Sigmoid colon (tissue), 4 donors: ENCODE measurements at regions not wholly inside any gene's neighbourhood (a gene's known extent, or its start where the extent isn't known, plus 50 kb on each side); places are given as distances from the start of the nearest gene placed in this dataset.

Experiments used
- EP300 ChIP-seq, 4 donors: sonication (generic); formaldehyde crosslinking; IDR thresholded peaks; one replicate each; pipeline ENCODE4 v1.6.1; 2017; ENCODE audit warnings: antibody characterized with exemption in 4 of 4
- POLR2A ChIP-seq, 2 donors: fragments of 450-650 bp; IDR thresholded peaks; one replicate each; pipeline ENCODE4 v1.6.1; 2016; ENCODE audit warnings: antibody characterized with exemption in 2 of 2, mild to moderate bottlenecking in 2 of 2, moderate library complexity in 2 of 2
- POLR2AphosphoS5 ChIP-seq, 4 donors: sonication (generic); formaldehyde crosslinking; IDR thresholded peaks; one replicate each; pipeline ENCODE4 v1.6.1; 2017; ENCODE audit warnings: antibody characterized with exemption in 4 of 4
- TF ChIP-seq, protein P1 (sequence below), 4 experiments: fragments of 450-650 bp in 3 of 4; fragments of 200-600 bp in 1 of 4; IDR thresholded peaks; one replicate each; pipeline ENCODE4 v1.5.1; 2016 to 2019; ENCODE audit warnings: antibody characterized with exemption in 4 of 4, mild to moderate bottlenecking in 3 of 4, moderate library complexity in 2 of 4

- TF ChIP-seq, protein P1, sequence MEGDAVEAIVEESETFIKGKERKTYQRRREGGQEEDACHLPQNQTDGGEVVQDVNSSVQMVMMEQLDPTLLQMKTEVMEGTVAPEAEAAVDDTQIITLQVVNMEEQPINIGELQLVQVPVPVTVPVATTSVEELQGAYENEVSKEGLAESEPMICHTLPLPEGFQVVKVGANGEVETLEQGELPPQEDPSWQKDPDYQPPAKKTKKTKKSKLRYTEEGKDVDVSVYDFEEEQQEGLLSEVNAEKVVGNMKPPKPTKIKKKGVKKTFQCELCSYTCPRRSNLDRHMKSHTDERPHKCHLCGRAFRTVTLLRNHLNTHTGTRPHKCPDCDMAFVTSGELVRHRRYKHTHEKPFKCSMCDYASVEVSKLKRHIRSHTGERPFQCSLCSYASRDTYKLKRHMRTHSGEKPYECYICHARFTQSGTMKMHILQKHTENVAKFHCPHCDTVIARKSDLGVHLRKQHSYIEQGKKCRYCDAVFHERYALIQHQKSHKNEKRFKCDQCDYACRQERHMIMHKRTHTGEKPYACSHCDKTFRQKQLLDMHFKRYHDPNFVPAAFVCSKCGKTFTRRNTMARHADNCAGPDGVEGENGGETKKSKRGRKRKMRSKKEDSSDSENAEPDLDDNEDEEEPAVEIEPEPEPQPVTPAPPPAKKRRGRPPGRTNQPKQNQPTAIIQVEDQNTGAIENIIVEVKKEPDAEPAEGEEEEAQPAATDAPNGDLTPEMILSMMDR (IDR thresholded peaks at IDR 0.05): no peak
- TF ChIP-seq POLR2A (IDR thresholded peaks at IDR 0.05): no peak
- no peak for TF ChIP-seq POLR2AphosphoS5 (IDR thresholded peaks at IDR 0.05)
- TF ChIP-seq EP300 (IDR thresholded peaks at IDR 0.05): no peak
These were observed 89.8 kb downstream of the NUDT12 start for GRCh38 chr5:103472830-103473229.
